CD4-positive, alpha-beta T cell treated with Interleukin-17A for 1 hour (primary cell): ENCODE measurements at regions not wholly inside any gene's neighbourhood (a gene's known extent, or its start where the extent isn't known, plus 50 kb on each side); places are given as distances from the start of the nearest gene placed in this dataset.
"Not testable (repeated sequence)": the region's sequence is repeated elsewhere in the genome, so short reads cannot be mapped to it uniquely, and the experiment has no call there.

ENCODE experiments used
- DNase-seq: peaks from one replicate; pipeline ENCODE4 v3.0.0-alpha.2; 2020

DNA sequence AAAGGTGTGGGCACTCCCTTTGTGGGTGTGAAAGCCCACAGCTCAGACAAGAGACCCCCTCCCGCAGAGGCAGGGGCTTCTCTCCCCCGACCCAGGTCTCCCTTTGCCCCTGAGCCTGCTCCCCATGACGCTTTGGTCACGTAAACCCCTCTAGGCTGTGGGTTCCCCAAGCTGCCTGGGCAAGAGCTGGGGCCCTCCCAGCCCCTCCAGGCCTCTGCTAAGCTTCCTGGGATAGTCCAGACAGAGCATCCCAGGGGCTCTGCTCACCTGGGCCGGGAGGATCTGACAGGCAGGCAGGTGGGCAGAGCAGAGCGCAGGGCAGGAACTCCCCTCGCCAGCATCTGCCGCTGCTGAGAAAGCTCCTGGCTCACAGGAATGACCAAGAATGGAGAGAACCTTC, 177.3 kb downstream of the BANP start:
- DNase-seq, result no peak

DNA sequence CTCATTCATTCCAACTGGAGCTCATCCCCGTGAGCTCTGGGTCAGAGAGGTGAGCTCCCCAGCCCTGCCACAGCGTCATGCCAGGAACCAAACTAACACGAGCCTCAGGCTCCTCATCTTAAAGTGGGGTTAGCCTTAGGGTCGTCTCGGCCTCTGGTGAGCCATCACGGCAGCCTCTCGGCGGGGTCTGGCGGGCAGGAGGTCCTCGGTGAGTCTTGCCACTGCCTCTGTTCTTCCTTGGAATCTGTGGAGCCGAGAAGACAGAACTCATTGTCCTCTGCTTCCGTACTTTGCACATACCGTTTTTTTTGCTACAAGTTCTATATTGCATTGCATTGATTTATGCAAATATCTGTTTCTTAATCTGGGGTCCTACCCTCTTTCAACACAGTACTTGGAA, 177.9 kb downstream of the BANP start:
- not testable (repeated sequence) for DNase-seq

DNA sequence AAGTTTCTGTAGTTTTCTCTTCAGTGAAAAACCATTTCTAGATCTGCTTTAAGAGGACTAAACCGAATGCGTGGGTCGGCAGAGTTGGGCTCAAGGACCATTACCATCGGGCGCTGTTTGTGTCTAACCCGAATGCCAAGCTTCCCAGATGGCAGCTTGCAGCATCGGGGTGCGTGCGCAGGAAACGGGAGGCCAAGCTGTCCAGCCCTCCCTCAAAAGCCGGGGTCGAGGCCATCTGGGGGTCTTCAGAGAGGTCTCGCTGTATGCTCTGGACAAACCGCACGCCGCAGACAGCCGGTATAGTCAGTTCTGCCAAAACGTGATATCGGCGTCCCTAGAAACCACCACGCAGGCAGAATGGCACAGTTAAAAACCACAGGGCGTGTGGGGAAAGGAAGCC, 178.8 kb downstream of the BANP start:
- no peak for DNase-seq

DNA sequence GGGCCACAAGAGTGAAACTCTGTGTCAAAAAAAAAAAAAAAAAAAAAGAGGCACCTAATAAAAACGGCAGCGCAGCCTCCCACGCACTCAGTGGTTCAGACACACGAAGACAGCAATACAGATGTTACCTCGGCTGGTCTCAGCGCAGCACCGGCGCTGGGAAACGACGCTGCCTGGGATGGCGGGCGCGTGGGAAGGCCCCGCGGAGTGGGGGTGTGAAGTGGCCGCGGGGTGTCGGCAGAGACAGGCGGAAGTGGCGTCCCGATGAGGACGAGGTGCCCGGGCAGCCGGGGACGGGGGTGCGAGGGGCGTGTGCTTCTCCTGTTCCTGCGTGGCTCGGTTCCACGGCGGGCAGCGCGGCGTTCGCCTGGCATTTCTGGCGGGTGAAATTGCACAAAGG, 179.4 kb downstream of the BANP start:
- DNase-seq, result no peak

DNA sequence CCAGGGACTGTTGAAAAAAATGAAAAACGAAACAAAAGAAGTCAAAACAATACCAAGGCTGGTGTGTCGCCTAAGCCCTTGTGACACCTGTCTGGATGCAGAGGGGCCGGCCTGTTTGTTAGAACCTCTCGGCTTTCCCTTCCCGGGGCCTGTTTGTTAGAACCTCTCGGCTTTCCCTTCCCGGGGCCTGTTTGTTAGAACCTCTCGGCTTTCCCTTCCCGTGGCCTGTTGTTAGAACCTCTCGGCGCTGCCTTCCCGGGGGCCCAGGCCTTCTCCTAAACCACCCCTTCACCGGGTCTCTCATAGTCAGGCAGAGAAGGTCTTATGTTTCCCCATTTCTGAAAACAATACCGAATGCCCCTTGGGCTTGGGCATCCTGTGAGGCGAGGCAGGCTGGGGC, 180.0 kb downstream of the BANP start:
- DNase-seq, result no peak

DNA sequence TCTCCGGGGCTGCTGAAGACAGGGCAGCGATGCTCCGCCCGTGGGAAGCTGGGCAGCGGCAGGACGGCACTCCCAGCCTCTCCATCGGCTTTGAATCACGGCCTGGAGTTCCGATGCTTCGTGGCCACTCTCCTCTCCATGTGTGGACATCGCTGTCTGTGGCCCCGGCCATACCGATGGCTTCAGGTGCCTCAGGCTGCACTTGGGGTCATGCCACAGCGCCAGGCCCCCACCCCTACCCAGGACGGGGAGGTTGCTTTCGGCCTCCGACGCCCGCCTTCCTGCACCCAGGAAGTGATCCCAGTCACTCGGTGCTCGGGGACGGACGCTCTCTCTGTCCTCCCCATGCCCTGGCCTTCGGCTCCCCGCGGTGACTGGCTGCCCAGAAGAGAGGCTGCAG, 180.7 kb downstream of the BANP start:
- no peak for DNase-seq

DNA sequence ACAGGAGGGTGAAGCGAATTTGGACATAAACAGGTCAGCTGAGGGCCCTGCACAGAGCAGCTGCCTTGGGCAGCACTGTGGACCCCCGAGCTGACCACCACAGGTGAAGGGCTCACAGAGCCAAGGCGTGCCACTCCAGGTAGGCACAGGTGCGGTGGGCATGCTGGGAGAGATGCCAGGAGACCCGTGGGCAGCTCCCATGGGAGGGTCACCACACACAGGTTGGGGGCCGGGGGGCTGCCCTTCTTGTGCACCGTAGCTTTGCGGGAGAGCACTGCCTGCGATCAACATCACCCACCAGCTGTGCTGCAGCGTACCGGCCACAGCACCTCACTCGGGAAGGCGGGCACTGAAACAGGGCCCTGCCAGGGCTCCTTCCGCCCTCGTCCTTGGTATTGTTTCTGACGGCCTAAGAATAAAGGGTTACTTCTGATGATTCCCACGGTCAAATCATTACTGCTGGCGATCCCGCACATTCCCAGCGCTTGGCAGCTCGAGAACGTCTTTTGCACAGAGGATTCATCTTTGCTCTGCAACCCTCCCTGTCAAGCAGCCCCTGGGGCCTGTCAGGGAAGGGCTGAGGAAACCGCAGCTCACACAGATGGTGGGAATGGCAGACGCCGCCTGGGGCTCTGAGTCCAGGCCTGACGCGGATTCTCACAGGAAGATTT, 181.7 kb downstream of the BANP start:
- no peak for DNase-seq

DNA sequence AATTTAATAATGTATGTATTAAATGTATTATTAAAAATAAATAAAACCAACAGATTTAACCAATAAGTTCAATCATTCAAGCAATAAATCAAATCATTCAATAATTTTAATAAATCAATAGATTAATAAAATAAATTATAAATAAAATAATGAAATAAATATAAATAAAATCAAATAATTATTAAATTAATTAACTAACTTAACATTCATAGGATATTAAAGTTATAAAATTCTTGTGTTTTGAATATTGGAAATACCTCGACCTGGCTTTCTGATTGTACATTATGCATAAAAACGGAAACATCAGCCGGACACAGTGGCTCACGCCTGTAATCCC, 182.2 kb downstream of the BANP start:
- no peak for DNase-seq

DNA sequence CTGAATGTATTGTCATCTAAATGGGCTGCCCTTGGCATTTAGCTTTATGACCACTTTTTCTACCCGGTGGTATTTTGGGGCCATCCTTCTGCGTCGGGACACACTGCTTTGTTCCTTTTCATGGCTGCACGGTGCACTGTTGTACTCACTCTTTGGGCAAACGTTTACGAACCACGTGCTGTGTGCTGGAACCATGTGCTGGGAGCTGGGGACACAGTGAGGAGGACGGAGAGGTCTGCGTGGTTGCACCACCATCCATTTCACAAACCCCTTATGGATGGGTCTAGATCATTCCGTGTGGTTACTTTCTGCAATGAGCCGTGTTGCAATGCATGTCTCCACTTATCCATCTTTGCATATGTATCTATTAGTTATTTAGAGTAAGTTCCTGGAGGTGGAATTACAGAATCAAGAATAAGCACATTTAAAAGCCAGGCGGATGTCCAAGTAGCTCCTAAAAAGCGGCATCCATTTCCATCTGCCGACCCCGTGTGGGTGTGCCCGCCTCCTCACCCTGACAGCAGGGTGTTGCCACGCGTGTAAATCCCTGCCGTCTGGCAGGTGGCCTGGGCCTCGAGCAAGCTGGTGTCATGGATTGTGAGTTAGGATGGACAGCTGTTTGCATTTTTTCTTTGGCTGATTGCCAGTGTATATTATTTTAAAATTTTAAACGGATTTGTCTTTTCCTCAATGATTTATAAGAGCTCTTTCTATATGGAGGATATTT, 183.1 kb downstream of the BANP start:
- DNase-seq, result not testable (repeated sequence)

DNA sequence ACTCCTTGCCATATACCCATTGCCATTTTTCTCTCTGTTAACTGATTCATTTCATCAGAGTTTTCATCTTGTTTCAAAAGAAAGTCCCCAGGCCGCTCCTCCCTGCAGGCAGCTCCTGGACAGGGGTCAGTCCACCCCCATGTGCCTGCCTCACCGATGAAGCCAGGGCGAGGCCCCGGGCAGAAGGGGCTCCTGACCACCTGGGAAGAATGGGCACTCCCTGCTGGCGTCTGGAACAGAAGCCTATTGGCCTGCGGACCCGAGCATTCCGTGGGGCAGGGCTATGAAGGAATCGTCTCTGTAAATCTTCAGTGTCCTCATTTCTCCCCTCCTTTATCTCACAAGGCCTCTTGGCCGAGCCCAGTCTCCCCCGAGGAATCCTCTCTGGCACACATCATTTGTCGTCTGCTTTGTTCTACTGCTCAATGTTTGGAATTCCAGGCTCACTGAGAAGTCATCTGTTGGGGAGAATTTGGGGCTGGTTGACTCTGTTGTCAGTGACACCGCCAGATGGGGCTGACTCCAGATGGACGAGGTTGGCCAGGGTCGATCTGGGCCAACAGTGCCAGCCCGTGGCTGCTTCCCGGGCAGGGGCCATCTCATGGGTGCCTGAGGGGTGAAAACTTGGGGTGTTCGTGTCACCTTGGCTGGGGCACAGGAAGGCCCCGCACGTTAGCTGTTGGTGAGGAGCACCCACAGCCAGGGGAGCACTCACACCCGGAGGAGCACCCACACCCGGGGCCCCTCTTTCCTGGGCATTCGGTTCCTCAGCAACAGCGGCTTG, 183.9 kb downstream of the BANP start:
- not testable (repeated sequence) for DNase-seq

DNA sequence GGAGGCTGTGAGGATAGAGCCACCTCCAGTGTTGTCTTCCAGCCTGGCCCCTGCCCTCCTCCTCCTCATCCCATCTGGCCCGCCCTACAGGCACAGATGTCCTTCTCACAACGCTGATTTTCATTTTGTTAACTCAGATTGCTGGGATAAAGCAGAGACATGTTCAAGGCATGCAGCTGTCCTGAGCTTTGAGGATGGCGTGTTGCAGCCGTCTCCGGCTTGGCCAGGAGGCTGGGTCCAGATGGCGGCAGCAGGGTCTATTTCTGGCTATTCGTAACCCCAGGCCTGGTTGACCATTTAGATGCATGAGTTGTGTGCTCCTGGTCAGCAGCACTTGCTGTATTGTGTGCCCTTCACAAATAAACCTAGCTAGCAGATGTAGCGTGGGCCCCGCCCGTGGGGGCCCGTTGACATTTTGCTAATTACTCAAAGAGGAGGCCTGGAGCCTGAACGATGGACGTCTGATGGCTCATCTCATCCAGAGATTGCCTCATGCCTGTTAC, 185.0 kb downstream of the BANP start:
- DNase-seq, result not testable (repeated sequence)

DNA sequence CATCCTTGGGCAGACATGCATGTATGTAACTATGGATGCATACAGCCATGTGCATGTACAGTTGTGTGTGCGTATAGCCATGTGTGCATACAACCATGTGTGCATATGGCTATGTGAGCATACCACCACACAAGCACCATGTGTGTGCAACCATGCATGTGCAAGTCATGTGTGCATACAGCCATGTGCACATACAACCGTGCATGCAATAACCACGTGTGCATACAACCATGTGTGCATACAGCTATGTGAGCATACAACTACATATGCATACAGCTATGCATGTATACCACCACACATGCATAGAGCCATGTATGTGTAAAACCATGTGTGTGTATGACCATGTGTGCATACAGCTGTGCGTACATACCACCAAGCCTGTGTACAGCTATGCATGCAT, 185.7 kb downstream of the BANP start:
- not testable (repeated sequence) for DNase-seq

DNA sequence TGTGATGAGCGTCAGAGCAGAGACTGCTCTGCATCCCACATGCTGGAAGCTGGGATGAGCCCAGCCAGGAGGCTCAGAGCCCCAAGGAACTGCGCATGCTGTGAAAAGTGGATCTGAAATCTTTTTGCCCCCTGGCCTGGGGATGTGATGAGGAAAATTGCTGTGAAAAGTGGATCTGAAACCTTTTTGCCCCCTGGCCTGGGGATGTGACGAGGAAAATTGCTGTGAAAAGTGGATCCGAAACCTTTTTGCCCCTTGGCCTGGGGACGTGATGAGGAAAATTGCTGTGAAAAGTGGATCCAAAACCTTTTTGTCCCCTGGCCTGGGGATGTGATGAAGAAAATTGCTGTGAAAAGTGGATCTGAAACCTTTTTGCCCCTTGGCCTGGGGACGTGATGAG, 187.9 kb downstream of the BANP start:
- peak; percentile 13 for DNase-seq

DNA sequence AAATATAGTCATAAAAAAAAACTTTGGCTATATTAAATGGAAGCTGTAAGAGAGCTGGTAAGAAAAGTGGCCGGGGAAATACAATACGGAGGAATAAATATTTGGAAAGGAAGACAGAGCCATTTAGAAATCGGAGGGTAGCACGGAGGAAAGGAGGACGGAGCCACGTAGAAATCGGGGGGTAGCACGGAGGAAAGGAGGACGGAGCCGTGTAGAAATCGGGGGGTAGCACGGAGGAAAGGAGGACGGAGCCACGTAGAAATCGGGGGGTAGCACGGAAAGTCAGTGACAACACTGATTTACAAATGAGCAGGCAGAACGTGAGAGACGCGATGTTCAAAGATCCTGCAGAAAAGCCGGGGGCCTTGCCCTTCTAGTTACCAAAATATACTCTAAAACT, 189.0 kb downstream of the BANP start:
- DNase-seq, result not testable (repeated sequence)

DNA sequence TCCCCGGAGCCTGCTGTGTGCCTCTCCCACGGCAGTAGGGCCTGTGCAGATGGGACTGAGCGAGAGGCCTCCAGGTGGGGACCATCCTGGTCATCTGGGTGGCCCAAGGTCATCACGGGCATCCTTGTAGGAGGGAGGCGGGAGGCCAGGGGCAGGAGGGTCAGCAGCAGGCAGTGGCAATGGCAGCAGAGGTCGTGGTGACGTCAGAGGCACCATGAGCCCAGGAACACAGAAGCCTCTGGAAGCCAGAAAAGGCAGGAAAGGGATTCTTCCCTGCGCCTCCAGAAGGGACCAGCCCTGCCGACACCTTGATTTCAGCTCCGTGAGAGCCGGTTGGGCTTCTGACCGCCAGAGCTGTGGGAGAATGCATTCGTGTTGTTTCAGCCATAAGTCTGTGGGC, 190.3 kb downstream of the BANP start:
- DNase-seq, result no peak

DNA sequence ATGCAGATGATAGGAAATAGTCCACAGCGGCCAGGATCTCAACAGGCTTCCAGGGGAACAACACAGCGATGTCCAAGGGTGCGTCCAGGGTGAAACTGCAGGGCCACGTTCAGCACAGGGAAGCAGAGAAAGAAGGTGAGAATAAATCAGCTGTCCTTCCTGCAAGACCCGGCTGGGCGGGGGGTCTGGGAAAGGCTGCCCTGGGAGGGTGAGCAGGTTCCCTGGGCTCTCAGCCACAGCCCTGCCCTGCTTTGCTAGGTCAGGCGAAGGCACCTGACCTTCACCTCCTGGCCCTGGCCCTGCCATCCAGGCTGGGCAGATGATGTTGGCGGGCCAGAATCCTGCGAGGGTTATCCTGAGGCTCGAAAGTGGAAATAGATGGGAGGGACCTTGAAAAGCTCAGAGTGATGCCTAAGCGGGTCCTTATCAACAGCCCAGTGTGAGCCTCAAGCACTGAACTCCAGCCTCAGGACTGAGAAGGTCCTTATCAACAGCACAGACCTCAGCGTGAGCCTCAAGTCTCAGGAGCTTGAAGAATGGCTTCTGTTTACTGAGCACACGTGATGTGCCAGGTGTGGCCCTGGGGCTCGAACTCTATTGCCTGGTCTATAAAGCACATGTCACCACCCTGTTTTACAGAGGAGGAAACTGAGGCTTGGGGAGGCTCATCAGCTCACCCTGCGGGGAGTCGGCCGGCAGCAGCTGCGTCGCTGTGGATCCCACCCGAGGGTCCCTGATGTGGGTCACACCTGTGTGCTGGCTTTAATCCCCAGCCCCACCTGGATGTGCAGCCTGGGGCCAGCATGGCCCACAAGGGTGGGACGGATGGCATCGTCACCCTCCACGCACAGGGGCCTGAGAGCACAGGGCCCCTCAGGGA, 191.1 kb downstream of the BANP start:
- not testable (repeated sequence) for DNase-seq

DNA sequence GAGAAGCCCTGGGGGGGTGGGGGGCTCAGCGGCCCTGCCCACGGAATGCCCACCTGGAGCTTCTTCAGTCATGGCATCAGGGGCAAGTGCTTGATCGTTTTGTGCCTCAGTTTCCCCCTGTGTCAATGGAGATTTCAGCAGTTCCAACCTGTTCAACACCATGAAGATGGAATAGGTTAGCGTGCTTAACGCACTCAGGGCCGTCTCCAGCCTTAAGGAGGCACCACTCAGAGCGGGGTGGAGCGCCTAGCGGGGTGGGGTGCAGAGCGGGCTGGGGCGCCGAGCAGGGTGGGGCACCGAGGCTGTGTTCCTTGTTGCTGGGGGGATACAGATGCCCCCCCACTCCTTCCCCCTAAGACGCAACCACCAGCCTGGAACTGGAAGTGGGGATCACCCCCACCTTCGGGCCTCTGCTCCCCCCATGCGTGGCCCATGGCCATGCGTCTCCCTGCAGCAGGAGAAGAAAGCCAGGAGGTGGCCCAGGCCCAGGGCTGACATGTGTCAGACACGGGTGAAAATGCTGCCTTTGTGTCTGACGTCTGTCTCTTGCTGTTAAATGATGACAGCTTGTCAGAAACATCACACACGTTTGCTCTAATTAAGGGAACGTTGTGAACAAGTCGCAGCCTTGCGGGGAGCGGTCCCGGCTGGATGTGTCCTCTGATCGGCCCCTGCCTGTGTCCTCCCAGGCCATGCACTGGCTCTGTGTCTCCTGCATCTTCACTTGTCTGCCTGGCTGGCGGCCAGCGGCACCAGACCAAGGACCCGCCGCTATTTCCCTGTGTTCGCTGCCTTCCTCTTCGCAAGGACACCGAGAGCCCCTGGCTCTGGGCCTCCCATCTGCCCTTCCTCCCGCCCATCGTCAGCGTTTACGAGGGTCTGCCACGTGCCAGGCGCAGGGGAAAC, 192.1 kb downstream of the BANP start:
- DNase-seq, result not testable (repeated sequence)

DNA sequence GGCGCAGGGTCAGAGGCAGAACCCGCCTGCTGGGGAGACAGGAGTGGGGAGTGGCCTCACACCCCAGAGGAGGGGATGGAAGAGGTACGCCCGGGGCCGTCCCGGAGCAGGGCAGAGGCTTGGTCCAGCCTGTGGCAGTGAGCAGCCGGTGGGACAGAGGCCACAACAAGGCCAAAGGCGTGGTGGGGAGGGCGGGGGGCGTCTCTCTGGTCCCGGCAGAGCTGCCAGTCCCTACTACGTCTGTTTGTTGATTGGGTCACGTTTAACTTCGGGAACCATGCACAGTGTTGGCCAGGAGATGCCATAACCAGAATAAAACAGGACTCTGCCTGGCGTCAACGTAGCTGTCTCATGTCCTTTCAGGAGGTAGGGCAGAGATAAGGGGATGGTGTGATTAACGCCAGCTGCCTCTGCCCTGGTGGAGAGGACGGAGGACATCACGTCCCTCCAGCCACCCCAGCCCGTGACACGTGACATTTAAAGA, 192.8 kb downstream of the BANP start:
- DNase-seq, result no peak

DNA sequence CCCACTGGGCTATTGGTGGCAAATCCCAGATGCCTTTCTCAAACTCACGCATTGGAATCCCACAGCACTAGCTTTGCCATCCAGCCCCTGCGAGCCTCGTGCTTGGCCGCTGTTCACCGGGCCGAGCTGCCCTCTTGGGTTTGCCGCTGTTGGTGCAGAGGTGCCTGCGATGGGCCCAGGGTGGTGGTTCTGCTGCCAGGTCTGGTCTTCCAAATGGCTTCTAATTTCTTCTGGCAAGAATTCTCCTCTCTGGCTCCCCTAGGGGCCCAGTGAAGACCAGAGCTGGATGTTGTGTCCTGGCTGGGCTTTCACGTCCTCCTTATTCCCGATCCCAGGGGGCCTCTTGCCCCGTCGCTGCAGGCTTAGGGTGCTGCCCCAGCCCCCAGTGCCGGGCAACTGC, 194.1 kb downstream of the BANP start:
- DNase-seq, result not testable (repeated sequence)

DNA sequence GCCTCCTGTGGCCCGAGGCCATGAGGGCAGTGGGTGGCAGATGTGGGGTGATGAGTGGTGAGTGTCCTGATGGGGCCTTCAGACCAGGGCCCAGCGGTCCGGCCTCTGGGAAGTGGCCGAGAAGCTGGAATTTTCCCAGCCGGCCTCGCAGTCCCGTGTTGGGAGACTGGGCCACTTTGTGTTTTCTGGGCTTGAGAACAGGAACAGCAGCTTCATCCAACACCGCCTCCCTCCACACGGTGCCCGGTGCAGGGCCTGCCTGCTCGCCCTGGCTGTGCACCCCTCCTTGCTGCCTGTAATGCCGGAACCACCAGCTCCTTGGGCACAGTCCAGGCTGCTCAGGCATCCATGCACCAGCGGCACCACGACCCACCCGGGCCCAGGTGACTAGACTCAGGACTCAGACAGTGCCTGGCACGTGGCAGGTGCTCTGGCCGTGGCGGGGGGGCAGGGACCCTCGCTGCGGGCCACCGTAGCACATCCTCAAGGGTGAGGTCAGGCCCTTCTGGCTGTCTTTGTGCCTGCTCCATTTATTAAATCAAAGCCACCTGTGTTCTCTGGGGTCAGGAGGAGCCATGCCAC, 194.7 kb downstream of the BANP start:
- DNase-seq, result not testable (repeated sequence)

DNA sequence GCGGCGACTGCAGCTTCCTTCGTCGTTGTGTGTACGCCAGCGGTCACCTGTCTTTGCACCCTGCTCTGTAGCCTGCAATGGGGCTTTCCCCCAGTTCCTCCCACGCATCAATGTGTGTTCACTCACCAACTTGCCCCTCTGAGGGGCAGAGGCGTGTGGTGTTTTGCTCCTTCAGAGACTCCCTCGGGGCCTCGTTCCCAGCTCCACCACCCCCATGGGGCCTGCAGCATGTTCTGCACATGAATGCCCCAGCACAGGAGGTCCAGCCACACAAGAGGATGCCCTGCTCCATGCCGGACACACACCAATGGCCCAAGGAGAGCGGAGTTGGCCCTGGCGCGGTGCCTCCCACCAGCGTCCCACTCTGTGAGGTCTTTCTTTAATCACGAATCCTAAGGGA, 196.8 kb downstream of the BANP start:
- not testable (repeated sequence) for DNase-seq
